GM12878 (cell line): ENCODE measurements at regions not wholly inside any gene's neighbourhood (a gene's known extent, or its start where the extent isn't known, plus 50 kb on each side); places are given as distances from the start of the nearest gene placed in this dataset.

Experiments
- ZNF274 ChIP-seq: IDR thresholded peaks from one replicate; pipeline ENCODE4 v1.8.0; 2011; ENCODE audit not compliant: insufficient read length, insufficient read depth
- TF ChIP-seq, protein P1 (sequence below), 3 experiments: IDR thresholded peaks in 2 of 3; conservative IDR thresholded peaks in 1 of 3; 2 replicates each; pipeline ENCODE4 v1.5.1; 2011; ENCODE audit warnings: low read depth in 3 of 3, low read length in 3 of 3, mild to moderate bottlenecking in 3 of 3, control low read depth in 2 of 3, moderate library complexity in 2 of 3, inconsistent platforms in 1 of 3, mixed read lengths in 1 of 3; ENCODE audit not compliant: control insufficient read depth in 2 of 3, insufficient read depth in 1 of 3; ENCODE audit errors: extremely low read depth in 1 of 3
- TF ChIP-seq, protein P2 (sequence below): IDR thresholded peaks from 2 replicates; pipeline ENCODE4 v1.6.1; 2012; ENCODE audit warnings: low read depth, low read length, improper control_type of control experiment
- TF ChIP-seq, protein P3 (sequence below): IDR thresholded peaks from 2 replicates; pipeline ENCODE4 v1.6.1; 2012; ENCODE audit warnings: improper control_type of control experiment, low read depth, low read length; ENCODE audit not compliant: insufficient replicate concordance

DNA sequence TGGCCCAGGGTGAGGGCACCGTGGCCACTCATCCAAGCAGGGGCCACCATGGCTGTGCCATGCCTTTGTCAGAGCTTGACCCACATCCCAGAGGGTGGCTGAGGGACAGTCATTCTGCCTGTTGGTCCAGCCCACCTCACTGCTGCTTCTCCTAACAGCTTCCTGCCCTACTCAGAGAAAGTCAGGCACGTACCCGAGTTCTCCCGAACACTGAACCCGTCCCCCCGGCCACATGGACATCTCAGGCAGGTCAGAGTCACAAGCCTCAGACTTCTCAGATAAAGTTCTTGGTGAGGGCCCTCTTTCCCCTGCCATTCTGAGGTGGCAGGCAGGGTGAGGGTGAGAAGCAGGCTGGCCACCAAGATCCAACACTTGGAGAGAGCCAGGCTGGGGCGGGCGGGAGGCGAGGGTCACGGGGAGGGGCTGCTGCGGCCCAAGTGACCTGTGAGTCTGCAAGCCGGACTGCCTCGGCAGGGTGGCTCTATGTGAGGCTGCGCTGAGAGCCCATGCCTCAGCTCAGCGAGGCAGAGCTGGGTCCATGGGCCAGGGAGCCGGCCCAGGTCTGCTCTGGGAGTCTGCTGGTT lies 317.8 kb downstream of the TMEM121 start:
- TF ChIP-seq, protein P1, sequence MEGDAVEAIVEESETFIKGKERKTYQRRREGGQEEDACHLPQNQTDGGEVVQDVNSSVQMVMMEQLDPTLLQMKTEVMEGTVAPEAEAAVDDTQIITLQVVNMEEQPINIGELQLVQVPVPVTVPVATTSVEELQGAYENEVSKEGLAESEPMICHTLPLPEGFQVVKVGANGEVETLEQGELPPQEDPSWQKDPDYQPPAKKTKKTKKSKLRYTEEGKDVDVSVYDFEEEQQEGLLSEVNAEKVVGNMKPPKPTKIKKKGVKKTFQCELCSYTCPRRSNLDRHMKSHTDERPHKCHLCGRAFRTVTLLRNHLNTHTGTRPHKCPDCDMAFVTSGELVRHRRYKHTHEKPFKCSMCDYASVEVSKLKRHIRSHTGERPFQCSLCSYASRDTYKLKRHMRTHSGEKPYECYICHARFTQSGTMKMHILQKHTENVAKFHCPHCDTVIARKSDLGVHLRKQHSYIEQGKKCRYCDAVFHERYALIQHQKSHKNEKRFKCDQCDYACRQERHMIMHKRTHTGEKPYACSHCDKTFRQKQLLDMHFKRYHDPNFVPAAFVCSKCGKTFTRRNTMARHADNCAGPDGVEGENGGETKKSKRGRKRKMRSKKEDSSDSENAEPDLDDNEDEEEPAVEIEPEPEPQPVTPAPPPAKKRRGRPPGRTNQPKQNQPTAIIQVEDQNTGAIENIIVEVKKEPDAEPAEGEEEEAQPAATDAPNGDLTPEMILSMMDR (IDR thresholded peaks at IDR 0.05 in 2 of 3, conservative IDR thresholded peaks at IDR 0.05 in 1 of 3; ENCODE audit: control insufficient read depth in 2 of 3, extremely low read depth in 1 of 3, insufficient read depth in 1 of 3, low read depth in 3 of 3, low read length in 3 of 3), result no peak
- TF ChIP-seq, protein P2, sequence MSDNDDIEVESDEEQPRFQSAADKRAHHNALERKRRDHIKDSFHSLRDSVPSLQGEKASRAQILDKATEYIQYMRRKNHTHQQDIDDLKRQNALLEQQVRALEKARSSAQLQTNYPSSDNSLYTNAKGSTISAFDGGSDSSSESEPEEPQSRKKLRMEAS, result no peak
- TF ChIP-seq ZNF274, result no peak
- TF ChIP-seq, protein P3, sequence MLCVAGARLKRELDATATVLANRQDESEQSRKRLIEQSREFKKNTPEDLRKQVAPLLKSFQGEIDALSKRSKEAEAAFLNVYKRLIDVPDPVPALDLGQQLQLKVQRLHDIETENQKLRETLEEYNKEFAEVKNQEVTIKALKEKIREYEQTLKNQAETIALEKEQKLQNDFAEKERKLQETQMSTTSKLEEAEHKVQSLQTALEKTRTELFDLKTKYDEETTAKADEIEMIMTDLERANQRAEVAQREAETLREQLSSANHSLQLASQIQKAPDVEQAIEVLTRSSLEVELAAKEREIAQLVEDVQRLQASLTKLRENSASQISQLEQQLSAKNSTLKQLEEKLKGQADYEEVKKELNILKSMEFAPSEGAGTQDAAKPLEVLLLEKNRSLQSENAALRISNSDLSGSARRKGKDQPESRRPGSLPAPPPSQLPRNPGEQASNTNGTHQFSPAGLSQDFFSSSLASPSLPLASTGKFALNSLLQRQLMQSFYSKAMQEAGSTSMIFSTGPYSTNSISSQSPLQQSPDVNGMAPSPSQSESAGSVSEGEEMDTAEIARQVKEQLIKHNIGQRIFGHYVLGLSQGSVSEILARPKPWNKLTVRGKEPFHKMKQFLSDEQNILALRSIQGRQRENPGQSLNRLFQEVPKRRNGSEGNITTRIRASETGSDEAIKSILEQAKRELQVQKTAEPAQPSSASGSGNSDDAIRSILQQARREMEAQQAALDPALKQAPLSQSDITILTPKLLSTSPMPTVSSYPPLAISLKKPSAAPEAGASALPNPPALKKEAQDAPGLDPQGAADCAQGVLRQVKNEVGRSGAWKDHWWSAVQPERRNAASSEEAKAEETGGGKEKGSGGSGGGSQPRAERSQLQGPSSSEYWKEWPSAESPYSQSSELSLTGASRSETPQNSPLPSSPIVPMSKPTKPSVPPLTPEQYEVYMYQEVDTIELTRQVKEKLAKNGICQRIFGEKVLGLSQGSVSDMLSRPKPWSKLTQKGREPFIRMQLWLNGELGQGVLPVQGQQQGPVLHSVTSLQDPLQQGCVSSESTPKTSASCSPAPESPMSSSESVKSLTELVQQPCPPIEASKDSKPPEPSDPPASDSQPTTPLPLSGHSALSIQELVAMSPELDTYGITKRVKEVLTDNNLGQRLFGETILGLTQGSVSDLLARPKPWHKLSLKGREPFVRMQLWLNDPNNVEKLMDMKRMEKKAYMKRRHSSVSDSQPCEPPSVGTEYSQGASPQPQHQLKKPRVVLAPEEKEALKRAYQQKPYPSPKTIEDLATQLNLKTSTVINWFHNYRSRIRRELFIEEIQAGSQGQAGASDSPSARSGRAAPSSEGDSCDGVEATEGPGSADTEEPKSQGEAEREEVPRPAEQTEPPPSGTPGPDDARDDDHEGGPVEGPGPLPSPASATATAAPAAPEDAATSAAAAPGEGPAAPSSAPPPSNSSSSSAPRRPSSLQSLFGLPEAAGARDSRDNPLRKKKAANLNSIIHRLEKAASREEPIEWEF, result no peak
